HG02759 (cell line): ENCODE measurements at regions not wholly inside any gene's neighbourhood (a gene's known extent, or its start where the extent isn't known, plus 50 kb on each side); places are given as distances from the start of the nearest gene placed in this dataset.
A peak's percentile ranks its signal among the peaks of the same experiment; 100 is the strongest.
"Not testable (repeated sequence)": the region's sequence is repeated elsewhere in the genome, so short reads cannot be mapped to it uniquely, and the experiment has no call there.

Experiments
- ATAC-seq: cut with Tn5 transposase; IDR thresholded peaks from one replicate; pipeline ENCODE4 v1.9.1; 2021; ENCODE audit warnings: mild to moderate bottlenecking, moderate library complexity; ENCODE audit not compliant: unreplicated experiment

DNA sequence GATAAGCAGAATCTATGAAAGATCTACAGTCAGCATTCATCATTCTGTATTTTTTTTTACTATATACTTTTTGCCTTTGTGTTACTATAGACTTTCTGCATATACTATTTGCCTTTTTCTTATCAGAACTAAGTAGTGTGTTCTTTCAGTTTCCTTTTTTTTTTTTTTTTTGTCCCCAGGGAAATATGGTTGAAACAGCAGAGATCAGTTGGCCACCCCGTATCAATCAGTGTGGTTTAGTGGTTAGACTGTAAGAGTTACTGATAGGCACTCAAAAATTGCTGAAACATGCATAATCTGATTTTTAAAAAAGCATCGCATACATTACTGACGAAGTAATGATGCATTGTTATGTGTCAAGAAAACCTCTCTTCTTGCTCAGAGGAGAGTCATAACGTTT, 990.8 kb upstream of the EDIL3 start:
- ATAC-seq: no peak

DNA sequence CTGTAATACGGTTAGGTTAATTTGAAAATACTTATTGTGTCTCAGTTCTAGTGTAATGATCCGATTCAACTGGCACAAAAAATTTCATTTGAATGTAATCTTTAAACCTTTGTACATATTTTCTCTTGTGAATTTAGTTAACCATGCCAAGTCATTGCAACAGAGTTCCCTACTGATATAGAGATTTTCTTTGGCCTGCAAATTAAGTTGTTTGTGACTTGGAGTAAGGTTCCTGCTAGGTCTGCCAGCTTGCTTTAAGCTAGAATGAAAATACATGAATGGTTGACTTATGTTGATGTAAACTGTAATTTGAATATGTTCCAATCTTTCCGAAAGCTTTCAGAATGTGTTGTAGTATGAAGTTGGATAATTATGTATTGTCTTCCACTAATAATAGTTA, 1004.1 kb upstream of the EDIL3 start:
- ATAC-seq: no peak

DNA sequence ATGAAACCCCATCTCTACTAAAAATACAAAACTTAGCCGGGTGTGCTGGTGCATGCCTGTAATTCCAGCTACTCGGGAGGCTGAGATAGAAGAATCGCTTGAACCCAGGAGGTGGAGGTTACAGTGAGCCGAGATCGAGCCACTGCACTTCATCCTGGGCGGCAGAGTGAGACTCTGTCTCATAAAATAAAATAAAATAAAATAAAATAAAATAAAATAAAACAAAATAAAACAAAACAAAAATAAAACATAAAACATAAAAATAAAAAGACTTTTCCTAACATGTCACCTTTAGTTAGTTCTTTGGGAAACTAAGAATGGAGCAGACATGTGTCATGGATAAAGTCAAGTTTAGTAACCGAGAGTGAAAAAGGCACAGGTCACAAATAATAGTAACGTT, 1007.6 kb upstream of the EDIL3 start:
- ATAC-seq: not testable (repeated sequence)

DNA sequence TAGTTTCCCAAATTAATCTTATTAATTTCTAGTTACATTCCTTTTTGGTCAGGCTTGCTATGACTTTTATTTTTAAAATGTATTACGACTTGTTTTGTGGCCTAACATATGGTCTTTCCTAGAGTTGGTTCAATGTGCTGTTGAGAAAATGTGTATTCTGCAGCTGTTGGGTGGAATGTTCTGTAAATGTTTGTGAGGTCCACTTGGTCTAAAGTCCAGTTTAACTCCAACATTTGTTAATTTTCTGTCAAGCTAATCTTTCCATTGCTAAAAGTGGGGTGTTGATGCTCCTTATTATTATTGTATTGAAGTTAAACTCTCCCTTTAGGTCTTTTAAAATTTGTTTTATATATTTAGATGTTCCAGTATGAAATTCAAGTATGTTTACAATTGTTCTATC, 1010.8 kb upstream of the EDIL3 start:
- ATAC-seq: no peak

DNA sequence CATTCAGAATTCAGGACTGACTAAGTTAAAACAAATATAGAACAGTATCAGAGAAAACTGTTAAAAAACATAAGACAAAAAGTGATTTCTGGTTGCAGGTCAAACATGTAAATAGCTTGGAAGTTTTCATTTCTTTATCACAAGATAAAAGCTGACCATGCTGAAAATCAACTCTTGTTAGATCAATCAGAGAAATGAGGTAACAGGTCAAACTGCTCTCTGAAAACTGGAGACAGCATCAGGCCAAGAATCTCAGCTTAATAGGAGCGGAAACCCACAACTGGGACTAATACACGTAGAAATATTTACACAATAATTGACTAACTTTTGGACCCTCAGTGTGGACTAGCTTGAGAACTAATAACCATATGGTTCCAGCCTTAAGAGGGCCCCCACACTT, 1012.8 kb upstream of the EDIL3 start:
- no peak for ATAC-seq

DNA sequence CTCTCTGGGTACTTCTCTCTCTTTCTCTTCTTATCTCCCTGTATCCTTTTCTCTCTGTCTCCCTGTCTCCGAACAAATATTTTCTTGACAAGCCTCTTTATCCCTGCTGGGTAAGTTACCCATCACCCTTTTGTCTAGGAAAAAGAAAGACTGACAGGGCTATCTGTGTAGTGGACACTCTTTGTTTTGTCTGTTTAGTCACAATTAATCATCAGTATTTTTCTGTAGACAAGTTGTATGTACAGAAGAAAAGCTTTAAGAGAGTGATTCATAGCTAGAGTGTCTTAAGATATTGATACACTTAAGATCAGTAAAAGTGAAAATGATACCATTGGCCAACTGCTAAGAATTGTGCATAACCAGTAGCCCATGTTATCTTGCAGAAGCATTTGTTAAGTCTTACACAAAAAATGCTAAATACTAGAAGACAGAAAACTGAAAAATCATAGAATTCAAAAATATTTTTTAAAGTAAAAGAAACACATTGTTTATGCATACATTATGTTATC, 1043.8 kb upstream of the EDIL3 start:
- ATAC-seq: no peak

DNA sequence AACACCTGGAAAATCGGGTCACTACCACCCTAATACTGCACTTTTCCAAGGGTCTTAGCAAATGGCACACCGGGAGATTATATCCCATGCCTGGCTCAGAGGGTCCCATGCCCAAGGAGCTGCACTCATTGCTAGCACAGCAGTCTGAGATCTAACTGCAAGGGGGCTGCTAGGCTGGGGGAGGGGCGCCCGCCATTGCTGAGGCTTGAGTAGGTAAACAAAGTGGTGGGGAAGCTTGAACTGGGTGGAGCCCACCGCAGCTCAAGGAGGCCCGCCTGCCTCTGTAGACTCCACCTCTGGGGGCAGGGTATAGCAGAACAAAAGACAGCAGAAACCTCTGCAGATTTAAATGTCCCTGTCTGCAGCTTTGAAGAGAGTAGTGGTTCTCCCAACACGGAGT, 1047.0 kb upstream of the EDIL3 start:
- not testable (repeated sequence) for ATAC-seq

DNA sequence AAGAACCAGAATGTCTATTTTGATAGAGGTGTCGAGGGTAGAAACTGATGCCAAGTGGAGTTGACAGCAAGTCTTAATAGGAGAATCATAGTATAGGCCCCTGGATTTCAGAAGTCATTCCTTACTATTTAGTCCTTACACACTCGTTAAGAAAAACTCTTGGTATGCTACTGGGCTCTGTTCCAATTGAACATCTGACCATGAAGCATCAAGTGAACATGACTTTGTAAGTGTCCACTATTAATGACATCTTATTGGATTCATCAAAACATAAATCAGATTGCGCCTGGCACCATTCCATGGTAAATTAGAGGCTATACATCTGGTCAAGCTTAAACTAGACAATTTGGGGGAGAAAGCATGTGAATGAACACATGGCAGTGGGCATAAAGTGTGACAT, 1056.5 kb upstream of the EDIL3 start:
- ATAC-seq: no peak

DNA sequence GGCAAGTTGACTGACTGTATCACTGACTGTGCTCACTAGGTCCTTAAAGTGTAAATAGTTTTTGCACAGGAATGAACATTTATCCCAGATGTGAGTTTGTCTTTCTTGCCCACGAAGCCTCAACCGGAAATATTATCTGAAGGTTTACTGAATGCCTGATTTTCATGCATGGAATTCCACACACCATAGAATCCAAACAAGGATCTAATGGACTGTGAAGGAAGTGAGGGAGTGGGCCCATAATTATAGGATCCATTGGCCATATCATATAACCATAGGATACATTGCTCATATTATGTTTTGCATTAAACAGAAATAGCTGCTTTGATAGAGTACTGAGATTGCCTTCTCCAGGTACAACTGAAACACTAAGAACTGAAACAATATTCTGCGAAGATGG, 1057.2 kb upstream of the EDIL3 start:
- no peak for ATAC-seq

DNA sequence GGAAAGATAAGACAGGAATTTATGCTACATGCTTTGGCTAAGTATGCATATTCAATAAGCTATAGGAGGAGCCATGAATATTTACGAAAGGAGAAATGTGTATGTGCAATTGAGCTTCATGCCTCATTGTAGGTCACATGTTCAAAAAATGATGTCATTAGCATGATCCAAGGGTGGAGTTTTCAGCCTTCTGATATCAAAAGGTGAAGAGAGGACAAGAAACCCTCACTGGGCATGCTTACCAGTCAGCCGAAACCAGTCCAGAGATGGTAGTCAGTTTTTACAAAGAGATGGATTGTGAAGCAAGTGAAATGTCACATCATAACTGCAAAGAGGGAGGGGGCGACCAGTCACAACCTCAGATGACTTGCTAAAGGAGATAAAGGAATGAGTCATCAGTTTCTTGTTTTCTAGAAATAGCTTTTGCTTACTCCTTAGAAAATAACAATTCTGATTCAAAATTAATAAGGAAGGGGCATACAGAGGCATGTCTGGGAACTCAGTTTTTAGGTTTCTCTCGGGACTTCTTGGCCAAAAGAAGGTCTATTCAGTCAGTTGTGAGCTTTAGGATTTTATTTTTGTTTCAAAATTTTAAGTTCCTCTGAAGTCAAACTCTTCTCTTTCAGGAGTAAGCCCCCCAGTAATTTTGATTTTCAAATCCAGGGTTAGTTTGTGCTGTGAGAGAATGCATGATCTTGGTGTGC, 1067.8 kb upstream of the EDIL3 start:
- peak; percentile 48 for ATAC-seq

DNA sequence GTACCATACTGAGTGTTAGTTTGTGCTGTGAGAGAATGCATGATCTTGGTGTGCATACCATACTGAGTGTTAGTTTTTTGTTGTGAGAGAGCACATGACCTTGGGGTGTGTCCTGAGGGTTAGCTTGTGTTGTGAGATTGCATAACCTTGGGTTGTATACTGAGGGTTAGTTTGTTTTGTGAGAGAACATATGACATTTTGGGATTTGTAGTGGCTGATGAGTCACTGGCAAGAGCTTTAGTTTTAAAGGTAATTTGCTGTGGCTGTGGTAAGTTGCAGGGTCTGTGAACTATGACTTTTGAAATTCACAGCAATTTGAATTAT, 1068.3 kb upstream of the EDIL3 start:
- ATAC-seq: no peak

DNA sequence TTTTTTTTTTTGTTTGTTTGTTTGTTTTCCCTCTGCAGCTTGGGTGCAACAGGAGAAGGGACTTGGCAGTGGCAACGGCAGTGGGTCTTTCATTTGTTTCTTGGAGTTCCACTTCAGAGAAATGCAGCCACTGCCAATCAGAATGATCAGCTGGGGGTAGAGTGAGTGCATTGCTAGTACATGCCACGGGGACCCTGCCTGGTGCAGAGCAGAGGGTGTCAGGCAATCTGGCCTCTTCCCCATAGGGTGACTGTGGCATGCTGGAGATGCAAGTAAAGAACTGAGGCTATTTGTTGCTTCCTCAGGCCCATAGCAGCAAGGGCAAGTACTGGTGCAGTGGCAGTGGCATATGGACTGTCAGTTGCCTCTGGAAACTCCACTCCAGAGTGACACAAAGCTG, 1073.6 kb upstream of the EDIL3 start:
- ATAC-seq: no peak

DNA sequence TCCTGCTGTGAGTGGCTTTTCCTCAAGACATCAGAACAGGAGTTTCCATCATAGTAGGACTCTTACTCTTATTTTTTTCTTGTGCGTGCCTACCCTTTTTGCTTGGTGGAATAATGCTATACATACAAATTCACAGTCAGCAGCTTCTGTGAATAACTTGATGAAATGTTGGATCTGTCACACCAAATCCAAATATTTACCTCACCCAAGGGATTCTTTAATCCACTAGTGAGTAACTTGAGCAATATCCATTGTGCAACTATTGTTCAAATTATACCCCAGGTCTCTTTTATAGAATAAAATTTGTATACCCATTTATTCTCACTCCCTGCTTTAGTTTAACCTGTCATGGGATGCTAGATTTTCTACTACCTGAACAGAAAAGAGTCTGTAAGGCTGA, 1078.3 kb upstream of the EDIL3 start:
- ATAC-seq: no peak

DNA sequence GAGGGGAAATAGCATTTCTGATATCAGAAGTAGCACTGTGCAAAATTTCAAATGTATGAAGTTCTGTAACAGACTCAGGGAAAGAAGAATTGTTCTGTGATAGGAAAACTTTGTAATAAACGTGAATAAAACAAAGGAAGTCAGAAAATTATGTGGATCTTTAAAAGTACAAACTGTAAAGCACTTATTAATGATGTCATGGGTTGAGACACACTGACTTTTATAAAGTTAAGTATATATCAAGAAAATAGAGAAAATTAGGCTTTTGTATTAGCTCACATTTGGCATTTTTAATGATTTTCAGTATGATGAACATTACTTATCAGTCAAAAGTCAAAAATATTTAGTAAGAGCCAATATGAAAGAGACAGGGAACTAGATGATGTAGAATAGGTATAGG, 1081.7 kb upstream of the EDIL3 start:
- no peak for ATAC-seq

DNA sequence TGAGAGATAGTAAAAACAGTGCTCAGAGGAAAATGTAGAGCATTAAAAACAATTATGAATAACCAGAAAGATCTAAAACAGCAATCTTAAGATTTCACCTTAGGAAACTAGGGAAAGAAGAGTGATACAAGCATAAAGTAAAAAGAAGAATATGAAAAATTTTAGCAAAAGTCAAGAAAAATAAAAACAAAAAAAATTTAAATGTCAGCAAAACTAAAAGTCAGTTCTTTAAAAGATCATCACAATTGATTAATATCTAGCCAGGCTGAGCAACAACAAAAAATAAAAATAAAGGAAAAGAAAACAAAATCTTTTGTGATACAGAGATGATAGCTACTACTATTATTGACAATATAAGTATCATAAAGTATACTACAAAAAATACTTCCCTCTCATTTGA, 1088.1 kb upstream of the EDIL3 start:
- no peak for ATAC-seq

DNA sequence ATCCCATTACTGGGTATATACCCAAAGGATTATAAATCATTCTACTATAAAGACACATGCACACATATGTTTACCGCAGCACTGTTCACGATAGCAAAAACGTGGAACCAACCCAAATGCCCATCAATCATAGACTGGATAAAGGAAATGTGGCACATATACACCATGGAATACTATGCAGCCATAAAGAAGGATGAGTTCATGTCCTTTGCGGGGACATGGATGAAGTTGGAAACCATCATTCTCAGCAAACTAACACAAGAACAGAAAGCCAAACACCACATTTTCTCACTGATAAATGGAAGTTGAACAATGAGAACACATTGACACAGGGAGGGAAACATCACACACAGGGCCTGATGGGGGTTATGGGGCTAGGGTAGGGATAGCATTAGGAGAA, 1090.5 kb upstream of the EDIL3 start:
- not testable (repeated sequence) for ATAC-seq

DNA sequence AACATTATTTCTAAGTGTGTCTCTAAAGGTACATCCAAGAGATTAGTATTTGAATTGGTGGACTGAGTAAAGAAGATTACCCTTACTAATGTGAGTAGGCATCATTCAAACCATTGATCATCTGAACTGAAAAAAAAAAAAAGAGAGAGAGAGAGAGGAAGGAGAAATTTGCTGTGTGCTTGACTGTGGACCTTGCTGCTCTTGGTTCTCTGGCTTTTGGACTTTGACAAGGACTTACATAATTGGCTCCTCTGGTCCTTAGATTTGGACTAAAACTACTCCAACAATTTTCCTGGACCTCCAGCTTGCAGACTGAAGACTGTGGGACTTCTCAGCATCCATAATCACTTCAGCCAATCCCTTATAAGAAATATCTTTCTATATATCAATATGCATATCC, 1091.9 kb upstream of the EDIL3 start:
- ATAC-seq: no peak

DNA sequence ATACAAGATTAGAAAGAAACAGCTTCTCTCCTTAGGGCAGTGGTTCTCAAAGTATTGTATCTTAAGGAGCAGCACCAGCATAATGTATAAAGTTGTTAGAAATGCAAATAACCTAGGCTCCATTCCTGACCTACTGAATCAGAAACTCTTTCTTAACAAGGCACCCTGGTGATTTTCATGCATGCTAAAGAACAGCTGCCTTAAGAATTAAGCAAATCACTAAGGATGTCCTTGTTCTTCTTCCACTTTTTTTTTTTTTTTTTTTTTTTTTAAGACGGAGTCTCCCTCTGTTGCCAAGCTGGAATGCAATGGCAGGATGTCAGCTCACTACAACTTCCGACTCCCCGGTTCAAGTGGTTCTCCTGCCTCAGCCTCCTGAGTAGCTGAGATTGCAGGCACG, 1095.2 kb upstream of the EDIL3 start:
- ATAC-seq: no peak

DNA sequence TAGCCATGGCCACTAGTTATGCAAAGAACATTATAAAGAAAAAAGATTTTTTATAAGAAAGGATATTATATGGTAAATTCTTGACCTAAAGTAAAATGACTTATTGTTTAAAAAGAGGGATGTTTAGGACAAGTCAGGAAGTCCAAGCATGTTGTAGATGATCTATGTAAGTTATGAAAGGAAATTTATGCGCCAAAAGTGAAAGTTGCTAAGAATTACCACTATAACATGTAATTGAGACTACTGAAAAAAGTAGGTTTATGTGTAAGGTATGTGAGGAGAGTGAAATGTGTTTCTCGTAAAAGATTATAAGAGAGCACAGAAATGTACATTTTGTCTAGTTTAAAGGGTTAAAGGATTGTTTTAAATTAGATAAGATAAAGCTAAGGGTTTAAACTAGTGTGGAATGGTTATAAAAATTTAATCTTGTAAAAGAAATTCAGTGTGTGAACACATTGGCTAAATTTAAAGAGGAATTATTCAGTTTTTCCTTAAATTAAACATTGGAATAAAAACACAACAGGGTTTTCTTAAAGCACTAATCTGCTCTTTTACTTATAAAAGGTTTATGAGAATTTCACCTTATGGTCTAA, 1100.4 kb upstream of the EDIL3 start:
- ATAC-seq: no peak

DNA sequence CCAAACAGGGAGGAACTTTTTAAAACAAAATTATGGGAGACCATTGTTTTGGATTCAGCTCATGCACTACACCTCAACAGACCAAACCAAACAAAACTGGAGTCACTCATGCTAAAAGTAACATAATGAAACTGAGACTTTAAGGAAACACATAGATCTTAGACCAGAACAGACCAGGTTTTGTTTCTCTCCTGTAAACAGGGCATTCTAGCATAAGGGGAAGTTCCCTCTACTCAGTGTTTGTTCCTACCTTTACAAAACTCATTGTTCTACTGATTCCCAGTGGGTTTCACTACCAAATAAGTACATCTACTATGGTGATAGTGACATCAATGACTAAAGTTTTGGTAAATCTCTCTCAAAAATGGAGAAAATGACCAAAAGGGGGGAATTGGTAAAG, 1103.6 kb upstream of the EDIL3 start:
- no peak for ATAC-seq

DNA sequence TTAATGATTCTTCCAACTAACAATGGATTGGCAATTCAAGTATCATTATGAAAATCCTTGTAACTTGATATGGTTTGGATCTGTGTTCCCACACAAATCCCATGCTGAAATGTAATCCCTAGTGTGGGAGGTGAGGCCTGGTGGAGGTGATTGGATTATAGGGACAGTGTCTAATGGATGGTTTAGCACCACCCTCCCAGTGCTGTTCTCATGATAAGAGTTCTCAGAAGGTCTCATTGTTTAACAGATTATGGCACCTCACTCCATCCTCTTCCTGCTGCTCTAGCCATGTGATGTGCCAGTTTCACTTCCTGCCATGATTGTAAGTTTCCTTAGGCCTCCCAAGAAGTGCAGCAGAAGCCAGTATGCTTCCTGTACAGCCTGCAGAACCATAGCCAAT, 1116.2 kb upstream of the EDIL3 start:
- ATAC-seq: no peak

DNA sequence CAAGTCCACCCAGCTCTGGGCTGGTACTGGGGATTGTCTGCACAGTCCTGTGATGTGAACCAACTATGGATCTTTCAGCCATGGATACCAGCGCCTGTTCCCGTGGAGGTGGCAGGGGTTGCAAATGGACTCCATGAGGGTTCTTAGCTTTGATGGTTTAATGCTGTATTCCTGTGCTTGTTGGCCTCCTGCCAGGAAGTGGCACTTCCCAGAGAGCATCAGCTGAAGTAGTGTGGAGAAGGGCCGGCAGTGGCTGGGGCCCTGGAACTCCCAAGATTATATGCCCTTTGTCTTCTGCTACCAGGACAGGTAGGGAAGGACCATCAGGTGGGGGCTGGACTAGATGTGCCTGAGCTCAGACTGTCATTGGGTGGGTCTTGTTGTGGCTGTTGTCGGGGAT, 1104.8 kb upstream of the COX7C start:
- no peak for ATAC-seq

DNA sequence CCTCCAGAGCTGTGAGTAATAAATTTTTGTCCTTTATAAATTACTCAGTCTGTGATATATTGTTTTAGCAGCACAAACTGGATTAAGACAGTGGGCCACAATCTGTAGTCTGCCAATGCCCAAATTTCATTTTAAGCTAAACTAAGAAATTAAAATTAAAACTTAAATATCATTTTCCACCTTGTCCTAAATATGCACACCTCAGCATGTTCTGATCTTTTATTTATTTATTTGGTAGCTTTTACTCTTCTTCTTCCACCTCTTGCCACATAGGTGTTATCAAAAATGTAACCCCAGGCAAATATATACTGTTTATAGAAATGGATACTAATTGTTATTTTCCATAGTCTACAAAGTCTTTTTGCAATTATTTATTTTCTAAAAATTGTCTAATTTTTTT, 1102.2 kb upstream of the COX7C start:
- ATAC-seq: no peak
